Left colon (tissue), 2 donors: ENCODE measurements at regions not wholly inside any gene's neighbourhood (a gene's known extent, or its start where the extent isn't known, plus 50 kb on each side); places are given as distances from the start of the nearest gene placed in this dataset.
"Not testable (repeated sequence)": the region's sequence is repeated elsewhere in the genome, so short reads cannot be mapped to it uniquely, and the experiment has no call there.

ENCODE experiments used
- ATAC-seq: fragments of 200-7000 bp; cut with Tn5 transposase; one replicate; pipeline ENCODE4 v1.9.1; 2020; ENCODE audit warnings: mild to moderate bottlenecking, moderate library complexity
- DNase-seq, 2 donors: peaks; one replicate each; pipeline ENCODE4 v3.0.0-alpha.2; 2020
- intact Hi-C, 2 donors: fragments of 100-400 bp; cut with DNase I in 1 of 2; cut with micrococcal nuclease in 1 of 2; formaldehyde crosslinking; loops; one replicate each; pipeline versions ENCODE4 v1.11.2 to v1.14.0; 2022; cut with DNase I, micrococcal nuclease
- donor health status: DM: no; HTN: no; CAD: no.
- donor health status: DM: yes; HTN: yes; CAD: no.

GRCh38 chr15:45801543-45801942, 166.7 kb downstream of the SQOR start:
- DNase-seq: no peak
- intact Hi-C loops: no loop called here
- no peak for ATAC-seq

- ATAC-seq: peak; percentile 67
- intact Hi-C loops: no loop called here
- DNase-seq: peak in 1 of 2 donors; percentile 20
Observed at GRCh38 chr15:45802140-45802539, 167.3 kb downstream of the SQOR start.

GRCh38 chr15:45804028-45804427, 169.2 kb downstream of the SQOR start:
- no peak for DNase-seq

GRCh38 chr15:45810201-45810600, 175.4 kb downstream of the SQOR start:
- intact Hi-C loops: no loop called here
- no peak for DNase-seq
- ATAC-seq: no peak

More at GRCh38 chr15:45804028-45804427, 169.2 kb downstream of the SQOR start:
- intact Hi-C loops: no loop called here
- ATAC-seq: no peak

GRCh38 chr15:45812200-45812599, 177.4 kb downstream of the SQOR start:
- ATAC-seq (no peak), DNase-seq (no peak)

GRCh38 chr15:45817578-45817977, 182.7 kb downstream of the SQOR start:
- intact Hi-C loops, ATAC-seq, DNase-seq: not testable (repeated sequence)

More at GRCh38 chr15:45812200-45812599, 177.4 kb downstream of the SQOR start:
- intact Hi-C loops: no loop called here

- DNase-seq (no peak), ATAC-seq (no peak)
- intact Hi-C loops: no loop called here
Observed at GRCh38 chr15:45821390-45821789, 186.6 kb downstream of the SQOR start.

GRCh38 chr15:45822968-45823367, 188.1 kb downstream of the SQOR start:
- ATAC-seq, intact Hi-C loops: not testable (repeated sequence)

GRCh38 chr15:45827275-45827674, 192.4 kb downstream of the SQOR start:
- ATAC-seq (no peak), DNase-seq (no peak)
- intact Hi-C loops: no loop called here

More at GRCh38 chr15:45822968-45823367, 188.1 kb downstream of the SQOR start:
- DNase-seq: not testable (repeated sequence)

GRCh38 chr15:45827766-45828165, 192.9 kb downstream of the SQOR start:
- no peak for DNase-seq
- intact Hi-C loops: no loop called here
- ATAC-seq: no peak

- DNase-seq (peak; percentile 53 to 69), ATAC-seq (peak; percentile 92)
- intact Hi-C loops: no loop called here
Observed at GRCh38 chr15:45829336-45830153, 194.7 kb downstream of the SQOR start.

- intact Hi-C loops: no loop called here
- ATAC-seq: peak; percentile 44
- no peak for DNase-seq
Observed at GRCh38 chr15:45831787-45832186, 197.0 kb downstream of the SQOR start.

GRCh38 chr15:45834622-45835021, 199.8 kb downstream of the SQOR start:
- ATAC-seq: no peak
- intact Hi-C loops: no loop called here
- no peak for DNase-seq

GRCh38 chr15:45842151-45842550, 207.3 kb downstream of the SQOR start:
- DNase-seq: peak; percentile 17 to 56
- intact Hi-C loops: no loop called here
- ATAC-seq: peak; percentile 97

GRCh38 chr15:45847645-45848044, 212.8 kb downstream of the SQOR start:
- intact Hi-C loops: no loop called here
- ATAC-seq (no peak), DNase-seq (no peak)

GRCh38 chr15:45849136-45849535, 214.3 kb downstream of the SQOR start:
- intact Hi-C loops: no loop called here
- DNase-seq: no peak

GRCh38 chr15:45854455-45855202, 219.8 kb downstream of the SQOR start:
- no peak for ATAC-seq
- no peak for DNase-seq
- intact Hi-C loops: no loop called here

More at GRCh38 chr15:45849136-45849535, 214.3 kb downstream of the SQOR start:
- no peak for ATAC-seq

- intact Hi-C loops: no loop called here
- DNase-seq (no peak), ATAC-seq (peak; percentile 82)
Observed at GRCh38 chr15:45855210-45855906, 220.5 kb downstream of the SQOR start.

GRCh38 chr15:45855907-45856579, 221.2 kb downstream of the SQOR start:
- DNase-seq (no peak), ATAC-seq (peak; percentile 53)
- intact Hi-C loops: no loop called here
